ENCODE measurements at regions not wholly inside any gene's neighbourhood (a gene's known extent, or its start where the extent isn't known, plus 50 kb on each side); places are given as distances from the start of the nearest gene placed in this dataset.

GRCh38 chr2:60290509-60290908 lies 262.9 kb downstream of the BCL11A start:
- no peak for DNase-seq

DNA sequence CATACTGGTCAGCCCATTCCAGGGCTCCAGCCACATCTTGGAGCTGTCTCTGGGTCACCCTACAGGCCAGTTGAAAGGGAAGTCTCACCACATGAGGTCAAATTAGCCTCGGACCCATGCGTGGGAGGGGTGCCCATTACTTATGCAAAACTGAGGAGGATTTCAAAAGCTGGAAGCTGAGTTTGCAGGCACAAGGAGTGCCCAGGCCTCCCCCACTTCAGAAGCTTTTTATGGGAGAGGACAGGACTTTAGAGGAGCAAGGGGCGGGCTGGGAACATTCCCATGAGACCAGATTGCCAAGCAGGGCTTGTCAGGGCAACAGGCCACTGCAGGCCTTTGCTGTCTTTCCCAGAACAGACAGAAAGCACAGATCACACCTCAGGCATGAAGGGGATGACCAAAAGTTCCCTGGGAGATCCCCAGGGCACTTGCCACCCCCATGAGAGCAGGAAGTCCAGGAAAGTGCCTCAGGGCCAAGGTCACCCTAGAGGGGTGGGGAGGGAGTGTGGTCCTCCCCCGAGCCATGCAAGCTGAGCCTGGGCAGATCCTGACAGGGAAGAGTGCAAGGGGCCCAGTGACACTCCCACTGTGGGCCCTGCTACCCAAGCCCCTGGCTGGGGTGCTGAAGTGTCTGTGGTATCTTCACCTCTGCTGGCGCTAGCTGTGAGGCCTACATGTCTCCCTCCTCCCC lies 267.7 kb downstream of the BCL11A start:
- DNase-seq = no peak

GRCh38 chr2:60283626-60284025 lies 269.8 kb downstream of the BCL11A start:
- no peak for DNase-seq

DNA sequence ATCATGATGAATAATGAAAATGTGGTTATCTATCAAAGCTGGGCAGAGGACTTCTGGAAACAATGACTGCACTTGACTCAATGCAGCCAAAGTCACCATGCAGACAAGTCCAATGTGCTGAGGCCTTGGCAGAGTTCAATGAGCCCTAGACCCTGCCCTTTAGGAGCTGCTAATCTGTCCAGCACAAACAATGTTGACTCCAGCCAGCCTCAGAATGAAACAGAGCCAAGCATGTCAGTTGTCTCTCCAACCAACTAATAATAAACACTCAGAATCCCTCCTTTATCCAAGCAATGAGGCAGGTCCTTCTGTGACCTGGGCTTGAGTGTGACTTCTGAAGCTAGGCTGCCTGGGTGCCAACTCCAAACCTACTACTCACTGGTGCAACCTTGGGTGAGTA lies 270.6 kb downstream of the BCL11A start:
- DNase-seq = no peak

DNA sequence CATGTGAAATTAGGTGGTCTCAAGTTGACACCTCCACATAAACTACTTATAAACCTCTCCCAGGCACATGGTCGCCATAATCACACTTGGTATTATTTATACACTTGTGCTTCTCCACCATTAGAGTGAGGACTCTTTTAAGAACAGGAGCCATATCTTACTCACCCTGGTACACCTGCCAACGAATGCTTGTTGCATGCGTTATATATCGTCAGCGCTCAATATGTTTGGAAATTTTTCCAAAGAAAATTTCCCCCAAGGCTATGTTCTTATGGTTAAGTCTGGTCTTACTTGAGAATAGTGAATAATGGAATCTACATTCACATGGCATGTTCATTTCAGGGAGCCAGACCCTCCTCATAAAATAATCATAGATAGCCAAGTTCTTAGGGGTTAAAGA lies 271.7 kb downstream of the BCL11A start:
- DNase-seq = no peak

GRCh38 chr2:60280238-60280637 lies 273.2 kb downstream of the BCL11A start:
- no peak for DNase-seq

- no peak for DNase-seq
These were observed 274.5 kb downstream of the BCL11A start for GRCh38 chr2:60278906-60279305.

DNA sequence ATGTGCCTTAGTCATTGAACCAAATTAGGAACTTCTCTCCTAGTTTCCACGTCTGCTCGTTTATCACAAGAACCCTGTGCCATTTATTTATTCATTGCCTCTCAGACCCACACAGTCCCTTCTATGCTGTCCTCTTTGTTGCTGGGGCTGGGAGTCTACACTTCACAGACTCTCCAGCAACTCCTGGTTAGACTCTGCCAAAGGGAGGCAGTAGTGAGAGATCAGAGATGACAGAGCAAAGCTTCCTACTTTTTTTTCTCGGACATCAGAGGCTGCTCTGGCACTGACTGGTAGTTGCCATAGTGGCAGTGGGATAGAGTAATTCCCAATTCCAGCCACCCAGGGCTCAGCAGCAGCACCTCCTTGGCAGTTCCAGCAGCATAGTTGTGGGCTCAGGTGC lies 277.5 kb downstream of the BCL11A start:
- no peak for DNase-seq

DNA sequence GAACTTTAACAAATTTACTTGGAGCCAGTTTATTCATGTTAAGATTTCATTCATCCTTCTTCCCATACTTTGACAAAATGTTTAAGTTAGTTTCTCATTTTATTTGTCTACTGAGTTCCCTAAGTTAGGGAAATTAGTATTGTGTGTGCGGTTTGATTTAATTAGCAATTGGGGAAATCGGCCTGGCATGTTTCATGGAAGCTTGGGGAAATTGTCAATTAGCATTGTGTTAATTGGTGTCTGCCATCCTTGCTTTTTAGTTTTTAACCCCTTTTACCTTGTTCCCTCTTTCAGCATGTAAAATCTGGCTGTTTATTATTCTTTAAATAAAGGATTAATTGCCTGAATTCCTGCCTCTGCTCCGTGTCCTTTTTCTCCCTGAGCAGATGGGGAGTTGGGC lies 279.6 kb downstream of the BCL11A start:
- DNase-seq = no peak

DNA sequence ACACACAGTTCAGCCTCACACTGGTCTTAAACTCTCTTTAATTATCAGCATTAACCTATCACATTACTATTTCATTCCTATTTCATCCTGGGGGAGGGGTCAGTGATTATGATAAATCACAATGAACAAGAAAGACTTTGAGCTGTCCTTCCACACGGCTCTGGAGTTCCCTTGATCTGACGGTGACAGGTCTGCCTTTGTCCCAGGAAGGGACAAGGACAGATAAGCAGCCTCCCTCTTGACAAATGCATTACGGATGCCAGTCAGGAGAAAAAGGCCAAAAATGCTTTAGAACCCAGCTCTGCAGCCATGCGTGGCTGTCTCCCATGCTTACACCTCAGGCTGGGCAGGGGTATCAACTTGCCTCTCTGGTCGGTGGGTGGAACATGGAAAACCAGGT lies 281.7 kb downstream of the BCL11A start:
- no peak for DNase-seq

- DNase-seq = no peak
These were observed 282.3 kb downstream of the BCL11A start for GRCh38 chr2:60271131-60271530.

GRCh38 chr2:60268661-60269060 lies 284.8 kb downstream of the BCL11A start:
- no peak for DNase-seq

DNA sequence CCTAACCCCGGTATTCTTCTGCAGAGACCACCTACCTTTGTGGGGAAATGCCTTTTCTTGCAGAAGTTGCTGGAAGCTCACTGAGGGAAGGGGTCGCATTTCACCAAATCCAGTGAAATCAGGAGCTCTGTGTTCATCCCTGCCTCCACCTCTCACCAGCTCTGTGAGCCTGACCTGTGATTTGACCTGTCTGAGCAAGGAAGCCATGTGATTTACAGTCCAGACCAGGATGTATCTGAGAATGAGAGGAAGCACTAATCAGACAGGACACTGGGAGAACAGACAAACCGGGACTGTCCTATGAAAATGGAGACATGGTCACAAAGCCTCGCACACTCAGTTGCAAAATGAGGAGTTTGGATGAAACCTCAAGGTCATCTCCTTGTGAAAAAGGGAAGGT lies 285.4 kb downstream of the BCL11A start:
- no peak for DNase-seq

DNA sequence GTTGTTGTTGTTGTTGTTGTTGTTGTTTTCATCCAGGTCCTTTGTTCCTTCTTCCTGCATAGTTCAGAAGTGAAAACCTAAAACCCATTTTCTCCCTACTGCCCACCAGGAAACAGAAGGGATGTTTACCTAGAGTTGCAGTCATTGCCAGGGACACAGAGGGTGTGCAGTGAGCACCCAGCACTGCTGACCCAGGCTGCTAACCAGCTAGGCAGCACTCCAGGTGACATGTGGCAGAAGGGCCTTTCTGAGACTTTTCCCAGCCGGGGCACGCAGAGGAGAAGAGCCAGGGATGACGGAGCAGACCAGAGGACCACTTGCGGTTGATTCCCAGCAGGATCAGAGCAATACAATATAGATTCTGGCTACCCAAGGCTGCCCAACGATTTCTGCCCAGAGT lies 286.3 kb downstream of the BCL11A start:
- no peak for DNase-seq

DNA sequence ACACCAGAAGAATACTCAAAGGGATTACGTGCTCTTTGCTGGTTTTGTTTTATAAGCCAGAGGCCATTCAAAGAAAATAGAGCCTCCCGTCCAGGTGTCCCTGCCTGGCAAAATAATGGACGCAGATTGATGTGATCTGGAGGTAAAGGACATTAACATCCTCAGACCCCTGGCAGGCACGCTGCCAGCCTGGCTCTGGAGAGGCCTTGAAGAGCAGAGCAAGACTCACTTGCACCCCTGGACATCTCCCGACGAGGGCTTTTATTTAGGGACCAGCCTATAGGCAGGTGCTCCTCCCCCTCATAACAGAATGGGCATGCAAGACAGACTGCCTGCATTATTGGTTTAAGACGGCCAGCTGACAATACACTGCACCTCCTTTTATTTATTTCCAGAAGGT lies 291.3 kb downstream of the BCL11A start:
- DNase-seq = no peak

GRCh38 chr2:60260639-60261296 lies 292.7 kb downstream of the BCL11A start:
- no peak for DNase-seq

DNA sequence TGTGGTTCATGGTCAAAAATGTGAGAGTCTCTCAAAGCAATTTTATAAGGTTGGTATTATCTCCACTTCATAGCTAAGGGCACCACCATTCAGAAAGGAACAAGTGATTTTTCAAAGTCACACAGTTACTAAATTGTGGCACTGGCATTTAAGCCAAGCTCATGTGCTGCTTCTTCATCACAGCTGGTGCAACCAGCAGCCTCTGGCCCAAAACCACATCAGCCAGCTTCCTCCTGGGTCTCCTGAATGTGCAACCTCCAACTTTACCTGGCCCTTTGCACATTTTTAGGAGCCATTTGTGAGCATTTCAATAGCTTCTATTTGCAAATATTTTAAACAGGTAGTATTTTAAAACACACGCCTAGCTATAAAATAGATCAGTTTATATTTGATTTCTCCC lies 293.7 kb downstream of the BCL11A start:
- DNase-seq = no peak

DNA sequence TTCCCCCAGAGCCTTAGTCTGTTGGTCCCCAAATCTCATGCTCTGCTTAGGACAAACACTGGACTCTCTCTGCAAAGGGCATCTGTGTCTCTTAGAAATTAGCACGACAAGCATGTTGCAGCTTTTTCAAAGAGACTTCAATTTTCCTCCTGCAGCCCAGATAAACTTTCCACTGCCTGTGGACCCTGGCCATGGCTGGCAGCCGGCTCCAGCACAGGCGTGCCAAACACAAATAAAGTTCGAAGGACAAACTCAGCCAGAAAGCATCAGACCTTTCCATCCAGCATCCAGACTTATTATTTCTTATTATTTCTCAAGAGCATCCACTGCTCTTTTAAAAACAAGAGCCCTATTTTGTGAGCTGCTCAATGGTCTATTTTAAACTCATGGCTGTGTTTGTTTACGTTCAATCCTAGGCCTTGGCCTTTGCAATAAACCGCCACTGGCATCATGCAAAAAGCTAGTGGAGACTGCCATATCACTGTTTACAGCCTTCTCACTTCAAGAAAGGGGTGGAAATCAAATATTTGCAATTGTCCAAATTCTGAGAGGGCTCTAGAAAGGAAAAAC lies 300.8 kb downstream of the BCL11A start:
- DNase-seq = no peak

- DNase-seq = no peak
These were observed 302.2 kb downstream of the BCL11A start for GRCh38 chr2:60251247-60251646.

DNA sequence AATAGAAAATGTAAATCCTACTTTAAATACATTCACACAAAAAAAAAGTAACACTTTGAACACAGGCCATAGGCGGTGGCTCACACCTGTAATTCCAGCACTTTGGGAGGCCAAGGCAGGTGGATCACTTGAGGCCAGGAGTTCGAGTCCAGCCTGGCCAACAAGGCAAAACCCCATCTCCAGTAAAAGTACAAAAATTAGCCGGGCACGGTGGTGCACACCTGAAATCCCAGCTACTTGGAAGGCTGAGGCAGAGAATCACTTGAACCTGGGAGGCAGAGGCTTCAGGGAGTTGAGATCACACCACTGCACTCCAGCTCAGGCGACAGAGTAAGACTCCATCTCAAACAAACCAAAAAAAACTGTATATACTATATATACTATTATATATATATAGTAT lies 303.6 kb downstream of the BCL11A start:
- DNase-seq = no peak

DNA sequence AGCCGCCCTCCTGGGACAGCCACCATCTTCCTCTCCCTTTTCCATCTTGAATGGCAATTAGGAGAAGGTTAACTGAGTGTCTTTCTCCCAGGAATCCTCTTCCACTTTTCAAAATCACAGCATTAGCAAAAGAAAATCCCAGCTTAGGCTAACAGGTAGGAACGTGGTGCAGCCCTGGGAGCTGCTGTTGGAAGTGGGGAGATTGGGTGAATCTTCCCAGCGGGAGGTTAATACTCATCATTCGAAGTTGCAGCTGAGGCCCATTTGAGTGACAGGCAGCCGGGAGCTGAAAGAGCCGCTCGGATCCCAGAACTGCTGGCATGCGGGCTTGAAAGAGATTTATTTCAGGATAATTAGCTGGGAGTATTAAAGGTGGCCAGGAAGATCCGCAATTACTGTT lies 306.0 kb downstream of the BCL11A start:
- no peak for DNase-seq

GRCh38 chr2:60246583-60246982 lies 306.9 kb downstream of the BCL11A start:
- DNase-seq = no peak

DNA sequence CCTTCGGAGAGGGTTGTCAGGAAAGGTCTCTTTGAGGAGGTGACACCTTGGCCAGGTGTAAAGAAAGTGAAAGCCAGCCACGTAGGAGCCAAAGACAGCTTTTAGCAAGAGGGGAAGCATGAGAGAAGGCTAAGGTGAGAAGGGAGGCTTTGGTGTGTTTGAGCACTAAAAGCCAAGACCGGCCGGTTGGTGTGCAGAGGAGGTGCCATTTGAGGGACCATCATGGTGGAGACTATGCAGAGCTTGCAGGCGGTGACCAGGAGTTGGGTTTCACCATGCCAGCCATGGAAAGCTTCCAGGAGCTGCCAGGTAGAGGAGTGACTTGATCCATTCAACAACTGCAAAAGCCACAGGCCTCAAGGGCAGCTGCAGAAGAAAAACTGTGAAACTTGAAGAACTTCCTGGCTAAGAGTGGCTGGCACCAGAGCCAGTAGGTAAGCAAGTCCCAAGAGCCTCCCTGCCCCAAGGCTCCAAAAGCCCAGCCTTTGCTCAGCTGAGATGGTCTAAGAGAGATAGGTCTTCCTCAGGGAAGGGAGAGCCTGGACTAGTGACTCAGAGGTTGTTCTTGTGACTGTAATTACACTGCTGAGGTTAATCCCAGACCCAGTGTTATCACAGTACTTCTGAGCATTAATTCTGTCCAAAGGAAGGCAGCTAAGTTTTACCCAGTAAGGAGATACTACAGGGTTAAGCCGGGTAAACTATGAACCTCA lies 319.0 kb downstream of the BCL11A start:
- DNase-seq = no peak

- no peak for DNase-seq
These were observed 322.9 kb downstream of the BCL11A start for GRCh38 chr2:60230596-60230995.

Measured in CD4-positive, alpha-beta T cell treated with Interleukin-17A for 4 hours (primary cell).